Endothelial cell of umbilical vein (primary cell): ENCODE measurements at regions not wholly inside any gene's neighbourhood (a gene's known extent, or its start where the extent isn't known, plus 50 kb on each side); places are given as distances from the start of the nearest gene placed in this dataset.

Experiments used
- BruUV-seq: library from RNA; stranded (reverse); fragments of 400-500 nt; replicated peaks from 2 replicates; lab custom pipeline; 2021; lab: Mats Ljungman, UMichigan
- CTCF ChIA-PET: fragments of 300-600, 350-600 bp; sonication (Branson Sonifier 250); formaldehyde crosslinking; loops from one replicate; lab custom pipeline; 2021; ENCODE audit warnings: antibody characterized with exemption, inconsistent platforms; lab: Charles Lee
- POLR2A ChIA-PET: fragments of 300-600, 350-600 bp; sonication (Branson Sonifier 250); formaldehyde crosslinking; loops from one replicate; lab custom pipeline; 2021; ENCODE audit warnings: antibody characterized with exemption, inconsistent platforms; lab: Charles Lee
- DNase-seq: peaks from one replicate; pipeline ENCODE4 v3.0.0-alpha.2; 2011; ENCODE audit warnings: low read depth, low spot score
- FAIRE-seq: peaks from 2 replicates; lab custom pipeline; 2011; peaks lifted over from hg19 to GRCh38; lab: Jason Lieb, UNC
- H2AFZ ChIP-seq: 2 replicates; pipeline ENCODE4 v1.6.0; 2012; ENCODE audit warnings: low read depth, low read length, control low read depth, inconsistent platforms
- H3K27ac ChIP-seq: 2 replicates; pipeline ENCODE4 v1.5.1; 2011; ENCODE audit warnings: low read depth, mild to moderate bottlenecking, control low read depth, low read length, moderate library complexity; ENCODE audit not compliant: insufficient read depth
- H3K27me3 ChIP-seq, 2 experiments: 2 replicates each; pipeline versions ENCODE4 v1.6.0 to v1.6.1; 2011; ENCODE audit warnings: low read length in 2 of 2, mixed read lengths in 1 of 2; ENCODE audit not compliant: control insufficient read depth in 2 of 2, insufficient read depth in 2 of 2
- H3K36me3 ChIP-seq, 2 experiments: 2 replicates in 1 of 2; 3 replicates in 1 of 2; pipeline ENCODE4 v1.5.1; 2011; ENCODE audit warnings: low read length in 2 of 2, mild to moderate bottlenecking in 1 of 2, moderate library complexity in 1 of 2; ENCODE audit not compliant: control insufficient read depth in 2 of 2, insufficient read depth in 2 of 2; ENCODE audit errors: extremely low read depth in 1 of 2
- H3K4me1 ChIP-seq: 3 replicates; pipeline ENCODE4 v1.5.1; 2011; ENCODE audit warnings: mild to moderate bottlenecking, low read length; ENCODE audit not compliant: control insufficient read depth, insufficient read depth; ENCODE audit errors: extremely low read depth
- H3K4me2 ChIP-seq: 2 replicates; pipeline ENCODE4 v1.6.1; 2011; ENCODE audit warnings: low read length, control low read depth, mixed read lengths; ENCODE audit not compliant: insufficient read depth
- H3K4me3 ChIP-seq, 3 experiments: fragments of 200-600 bp in 1 of 3; sonication (generic), shearing (Covaris generic) in 1 of 3; replicated peaks in 1 of 3; 2 replicates each; pipeline ENCODE4 v1.5.1; 2011 to 2016; ENCODE audit warnings: control low read depth in 3 of 3, low read length in 3 of 3, mild to moderate bottlenecking in 2 of 3, inconsistent platforms in 1 of 3, low read depth in 1 of 3, moderate library complexity in 1 of 3; ENCODE audit not compliant: insufficient read depth in 1 of 3
- H3K79me2 ChIP-seq: 2 replicates; pipeline ENCODE4 v1.6.0; 2012; ENCODE audit warnings: low read length, inconsistent platforms; ENCODE audit not compliant: control insufficient read depth, insufficient read depth
- H3K9ac ChIP-seq: replicated peaks from 2 replicates; pipeline ENCODE3; 2011; ENCODE audit warnings: low read length, control low read depth; ENCODE audit not compliant: insufficient read depth; ENCODE audit errors: extremely low read depth
- H3K9me1 ChIP-seq: replicated peaks from 3 replicates; pipeline ENCODE4 v1.6.0; 2011; ENCODE audit warnings: mild to moderate bottlenecking, low read length; ENCODE audit not compliant: control insufficient read depth, insufficient read depth; ENCODE audit errors: extremely low read depth
- H3K9me3 ChIP-seq: replicated peaks from 2 replicates; pipeline ENCODE4 v1.5.1; 2012; ENCODE audit warnings: low read length, inconsistent platforms; ENCODE audit not compliant: control insufficient read depth, insufficient read depth
- H4K20me1 ChIP-seq: replicated peaks from 2 replicates; pipeline ENCODE3; 2011; ENCODE audit warnings: mild to moderate bottlenecking, low read length; ENCODE audit not compliant: control insufficient read depth, insufficient read depth; ENCODE audit errors: extremely low read depth
- EZH2 ChIP-seq: IDR thresholded peaks from 2 replicates; pipeline ENCODE4 v1.6.1; 2012; ENCODE audit warnings: borderline replicate concordance, low read depth, mild to moderate bottlenecking, moderate library complexity, low read length, inconsistent platforms; ENCODE audit not compliant: severe bottlenecking
- FOS ChIP-seq: IDR thresholded peaks from 2 replicates; pipeline ENCODE4 v1.6.1; 2011; ENCODE audit warnings: mild to moderate bottlenecking, low read length, moderate library complexity, borderline replicate concordance; ENCODE audit not compliant: insufficient read depth
- GATA2 ChIP-seq: IDR thresholded peaks from 2 replicates; pipeline ENCODE4 v1.7.0; 2011; ENCODE audit warnings: low read depth, mild to moderate bottlenecking, moderate library complexity, mixed read lengths, low read length; ENCODE audit not compliant: insufficient read length, insufficient read depth
- JUN ChIP-seq: IDR thresholded peaks from 2 replicates; pipeline ENCODE4 v1.6.1; 2011; ENCODE audit warnings: borderline replicate concordance, low read depth; ENCODE audit not compliant: insufficient read length, insufficient read depth
- MYC ChIP-seq: IDR thresholded peaks from one replicate; pipeline ENCODE4 v1.6.1; 2011; ENCODE audit warnings: mild to moderate bottlenecking, low read depth, low read length
- POLR2A ChIP-seq: IDR thresholded peaks from 2 replicates; pipeline ENCODE4 v1.6.1; 2012; ENCODE audit warnings: low read depth, mild to moderate bottlenecking, control low read depth, low read length
- POLR2AphosphoS5 ChIP-seq: IDR thresholded peaks from 2 replicates; pipeline ENCODE4 v1.6.1; 2012; ENCODE audit warnings: low read depth, mild to moderate bottlenecking, control low read depth, low read length, moderate library complexity; ENCODE audit not compliant: insufficient read depth
- dilution Hi-C: fragments of 300-500 bp; cut with MboI; formaldehyde crosslinking; loops from one replicate; pipeline ENCODE4 v1.15.0; 2019; ENCODE audit warnings: low sequenced_read_pairs; ENCODE audit not compliant: extremely low pct_ligation_motif_present
- intact Hi-C: fragments of 100-400 bp; cut with micrococcal nuclease; formaldehyde crosslinking; loops from one replicate; pipeline ENCODE4 v1.10.0; 2022
- TF ChIP-seq, protein P1 (sequence below): IDR thresholded peaks from 2 replicates; pipeline ENCODE4 v1.6.1; 2011; ENCODE audit not compliant: insufficient read depth, insufficient read length
- TF ChIP-seq, protein P2 (sequence below), 2 donors: IDR thresholded peaks; 1 replicate in 1 of 2; 2 replicates in 1 of 2; pipeline ENCODE4 v1.5.1; 2011; ENCODE audit warnings: low read length in 2 of 2, mild to moderate bottlenecking in 2 of 2, moderate library complexity in 2 of 2, control low read depth in 1 of 2, inconsistent platforms in 1 of 2, low read depth in 1 of 2; ENCODE audit not compliant: insufficient read depth in 1 of 2; ENCODE audit errors: extremely low read depth in 1 of 2

DNA sequence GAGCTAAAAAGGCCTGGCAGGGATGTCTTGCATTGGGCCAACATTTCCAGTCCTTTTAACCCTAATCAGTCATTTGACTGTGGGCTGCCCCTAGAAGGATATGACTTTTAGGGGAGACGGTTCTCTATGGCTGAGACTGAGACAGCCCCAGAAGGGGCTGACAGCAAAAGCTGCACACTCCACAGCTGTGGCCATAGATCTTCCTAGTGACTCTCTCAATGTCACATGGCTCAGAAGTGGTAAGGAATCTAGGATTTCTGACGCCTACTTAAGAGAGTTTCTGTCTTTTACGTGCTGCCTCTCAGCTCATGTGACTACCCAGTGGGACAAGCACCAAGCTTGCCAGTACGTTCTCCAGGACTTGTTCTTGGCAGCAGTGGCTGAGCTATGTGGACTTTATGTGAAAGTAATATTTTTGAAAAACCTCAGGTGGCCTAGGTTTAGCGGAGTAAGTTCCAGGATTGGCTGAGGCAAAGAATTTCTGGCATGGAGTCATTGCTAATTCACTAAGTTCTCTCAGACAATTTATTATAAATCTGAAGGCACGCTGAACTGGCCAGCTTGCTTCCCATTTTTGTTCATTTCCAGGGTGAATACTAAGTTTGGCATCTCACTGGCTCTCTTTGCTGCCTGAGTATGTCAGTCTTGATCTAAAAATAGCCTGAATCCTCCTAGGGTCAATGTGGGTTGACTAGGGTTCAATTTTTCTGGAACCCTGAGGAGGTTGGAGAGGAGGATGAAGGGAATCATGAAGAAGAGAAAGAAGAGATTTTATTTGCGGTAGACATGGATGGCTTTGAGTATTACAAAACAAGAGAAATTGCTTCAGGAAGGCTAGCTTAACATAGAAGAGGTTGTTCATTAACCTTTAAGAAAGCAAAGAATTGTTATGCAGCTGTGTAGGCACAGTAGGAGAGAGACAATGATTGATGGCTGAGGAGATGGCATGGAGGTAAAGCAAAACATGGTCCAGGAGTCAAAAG is 271.8 kb downstream of the AEBP2 start:
- Histone ChIP-seq H3K79me2 (no peaks in the 10 kb centered on the region), H3K4me2 (peak overlapping the region; percentile 38), H3K4me1 (peaks cover 13% of the 10 kb centered on the region), H3K9me1 (no peaks in the 10 kb centered on the region), H3K27ac (peak overlapping the region; percentile 67), H3K4me3 (no peak overlapping the region), H3K27me3 (no peaks in the 10 kb centered on the region), H3K36me3 (no peaks in the 10 kb centered on the region), H2AFZ (no peak overlapping the region), H3K9me3 (no peaks in the 10 kb centered on the region), H3K9ac (no peak overlapping the region), H4K20me1 (no peaks in the 10 kb centered on the region)
- no TSS peak for BruUV-seq
- POLR2A ChIA-PET: no interaction called here
- FAIRE-seq (no peak), DNase-seq (no peak)
- dilution Hi-C loops (no loop called here), intact Hi-C loops (no loop called here)
- CTCF ChIA-PET: interaction anchor here (1.3 to 1.5 kb wide), 2 partner anchors 28 to 139 kb away, joined by 3 to 4 read pairs; no protein-coding TSS in a partner anchor
- TF ChIP-seq GATA2 (no peak), MYC (no peak), FOS (no peak), JUN (no peak), EZH2 (no peak), POLR2AphosphoS5 (no peak), POLR2A (no peak)
- TF ChIP-seq, protein P1, sequence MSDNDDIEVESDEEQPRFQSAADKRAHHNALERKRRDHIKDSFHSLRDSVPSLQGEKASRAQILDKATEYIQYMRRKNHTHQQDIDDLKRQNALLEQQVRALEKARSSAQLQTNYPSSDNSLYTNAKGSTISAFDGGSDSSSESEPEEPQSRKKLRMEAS: no peak
- TF ChIP-seq, protein P2, sequence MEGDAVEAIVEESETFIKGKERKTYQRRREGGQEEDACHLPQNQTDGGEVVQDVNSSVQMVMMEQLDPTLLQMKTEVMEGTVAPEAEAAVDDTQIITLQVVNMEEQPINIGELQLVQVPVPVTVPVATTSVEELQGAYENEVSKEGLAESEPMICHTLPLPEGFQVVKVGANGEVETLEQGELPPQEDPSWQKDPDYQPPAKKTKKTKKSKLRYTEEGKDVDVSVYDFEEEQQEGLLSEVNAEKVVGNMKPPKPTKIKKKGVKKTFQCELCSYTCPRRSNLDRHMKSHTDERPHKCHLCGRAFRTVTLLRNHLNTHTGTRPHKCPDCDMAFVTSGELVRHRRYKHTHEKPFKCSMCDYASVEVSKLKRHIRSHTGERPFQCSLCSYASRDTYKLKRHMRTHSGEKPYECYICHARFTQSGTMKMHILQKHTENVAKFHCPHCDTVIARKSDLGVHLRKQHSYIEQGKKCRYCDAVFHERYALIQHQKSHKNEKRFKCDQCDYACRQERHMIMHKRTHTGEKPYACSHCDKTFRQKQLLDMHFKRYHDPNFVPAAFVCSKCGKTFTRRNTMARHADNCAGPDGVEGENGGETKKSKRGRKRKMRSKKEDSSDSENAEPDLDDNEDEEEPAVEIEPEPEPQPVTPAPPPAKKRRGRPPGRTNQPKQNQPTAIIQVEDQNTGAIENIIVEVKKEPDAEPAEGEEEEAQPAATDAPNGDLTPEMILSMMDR (IDR thresholded peaks at IDR 0.05; ENCODE audit: extremely low read depth in 1 of 2, insufficient read depth in 1 of 2, low read depth in 1 of 2, low read length in 2 of 2): no peak
